Naive thymus-derived CD8-positive, alpha-beta T cell (primary cell): ENCODE measurements at regions not wholly inside any gene's neighbourhood (a gene's known extent, or its start where the extent isn't known, plus 50 kb on each side); places are given as distances from the start of the nearest gene placed in this dataset.

Source experiments
- ATAC-seq, 2 donors: fragments of 150-1000 bp; cut with Tn5 transposase in 1 of 2; sonication (Bioruptor Pico), chemical (Tn5 transposase) in 1 of 2; 1 replicate in 1 of 2; 2 replicates in 1 of 2; pipeline ENCODE4 v1.10.0; 2021; ENCODE audit warnings: mild to moderate bottlenecking in 2 of 2, moderate library complexity in 2 of 2
- POLR2A ChIA-PET: fragments of 350-600 bp; sonication (Branson Sonifier 250); formaldehyde crosslinking; loops from one replicate; lab custom pipeline; 2021; ENCODE audit warnings: antibody characterized with exemption; lab: Charles Lee
- DNase-seq, 10 donors: peaks; one replicate each; pipeline versions ENCODE4 v3.0.0 to v3.0.0-alpha.2; 2020 to 2022
- H3K27ac Mint-ChIP-seq, 10 donors: one replicate each; pipeline ENCODE4 v1.8.0; 2020 to 2022; ENCODE audit warnings: mild to moderate bottlenecking in 10 of 10, mixed read lengths in 10 of 10, moderate library complexity in 4 of 10, inconsistent platforms in 1 of 10
- H3K27me3 Mint-ChIP-seq, 5 donors: one replicate each; pipeline ENCODE4 v1.8.0; 2021 to 2022; ENCODE audit warnings: mixed read lengths in 5 of 5
- H3K36me3 Mint-ChIP-seq, 3 donors: one replicate each; pipeline ENCODE4 v1.8.0; 2020 to 2022; ENCODE audit warnings: mixed read lengths in 3 of 3, mild to moderate bottlenecking in 2 of 3, inconsistent platforms in 1 of 3
- H3K4me1 Mint-ChIP-seq, 4 donors: one replicate each; pipeline ENCODE4 v1.8.0; 2021 to 2022; ENCODE audit warnings: mixed read lengths in 4 of 4
- H3K4me3 Mint-ChIP-seq, 10 donors: one replicate each; pipeline ENCODE4 v1.8.0; 2020 to 2022; ENCODE audit warnings: mild to moderate bottlenecking in 10 of 10, mixed read lengths in 10 of 10, moderate library complexity in 6 of 10, inconsistent platforms in 1 of 10
- H3K9me3 Mint-ChIP-seq, 9 donors: one replicate each; pipeline ENCODE4 v1.8.0; 2020 to 2022; ENCODE audit warnings: mixed read lengths in 9 of 9, mild to moderate bottlenecking in 3 of 9, inconsistent platforms in 1 of 9, moderate library complexity in 1 of 9

- Mint-ChIP-seq H3K9me3 (peaks cover 0 to 16% (median 3%) of the 10 kb centered on the region in 9 donors), H3K4me1 (no peaks in the 10 kb centered on the region), H3K36me3 (no peaks in the 10 kb centered on the region), H3K4me3 (no peak overlapping the region), H3K27ac (no peak overlapping the region), H3K27me3 (no peaks in the 10 kb centered on the region)
- no peak for ATAC-seq
- POLR2A ChIA-PET: interaction anchor here (0.5 kb wide), 1 partner anchor 1664 kb away, joined by 3 read pairs; no protein-coding TSS in a partner anchor
- DNase-seq: no peak
Observed at GRCh38 chr3:65226287-65226686, 538.5 kb upstream of the ADAMTS9 start.

GRCh38 chr3:65210026-65210814 is 522.4 kb upstream of the ADAMTS9 start:
- POLR2A ChIA-PET: no interaction called here
- ATAC-seq: no peak
- H3K36me3 Mint-ChIP-seq: peaks cover 0 to 5% (median 0%) of the 10 kb centered on the region in 3 donors

GRCh38 chr3:65202395-65202794 is 514.6 kb upstream of the ADAMTS9 start:
- H3K27me3 Mint-ChIP-seq: no peaks in the 10 kb centered on the region
- no peak for DNase-seq
- H3K4me1 Mint-ChIP-seq: peaks cover 0 to 1% (median 0%) of the 10 kb centered on the region in 4 donors
- POLR2A ChIA-PET: no interaction called here
- H3K27ac Mint-ChIP-seq: no peak overlapping the region
- no peaks in the 10 kb centered on the region for H3K36me3 Mint-ChIP-seq
- H3K9me3 Mint-ChIP-seq: peaks cover 0 to 17% (median 3%) of the 10 kb centered on the region in 9 donors
- ATAC-seq: no peak
- no peak overlapping the region for H3K4me3 Mint-ChIP-seq

More at GRCh38 chr3:65210026-65210814, 522.4 kb upstream of the ADAMTS9 start:
- Mint-ChIP-seq H3K4me3 (no peak overlapping the region), H3K27ac (no peak overlapping the region), H3K27me3 (peaks cover 0 to 3% (median 0%) of the 10 kb centered on the region in 5 donors), H3K4me1 (no peaks in the 10 kb centered on the region), H3K9me3 (peaks cover 0 to 27% (median 14%) of the 10 kb centered on the region in 9 donors)
- no peak for DNase-seq

- DNase-seq (no peak), ATAC-seq (no peak)
- H3K4me3 Mint-ChIP-seq: no peak overlapping the region
- H3K27me3 Mint-ChIP-seq: no peaks in the 10 kb centered on the region
- no peak overlapping the region for H3K27ac Mint-ChIP-seq
- H3K36me3 Mint-ChIP-seq: no peaks in the 10 kb centered on the region
- peaks cover 0 to 17% (median 3%) of the 10 kb centered on the region in 9 donors for H3K9me3 Mint-ChIP-seq
- POLR2A ChIA-PET: no interaction called here
- H3K4me1 Mint-ChIP-seq: peaks cover 0 to 1% (median 0%) of the 10 kb centered on the region in 4 donors
Observed at GRCh38 chr3:65201926-65202325, 514.1 kb upstream of the ADAMTS9 start.

- POLR2A ChIA-PET: no interaction called here
- Mint-ChIP-seq H3K9me3 (peaks cover 0 to 15% (median 3%) of the 10 kb centered on the region in 9 donors), H3K36me3 (no peaks in the 10 kb centered on the region), H3K27ac (no peak overlapping the region), H3K4me1 (peaks cover 0 to 1% (median 0%) of the 10 kb centered on the region in 4 donors), H3K4me3 (no peak overlapping the region), H3K27me3 (no peaks in the 10 kb centered on the region)
- DNase-seq (no peak), ATAC-seq (no peak)
Observed at GRCh38 chr3:65200310-65200970, 512.6 kb upstream of the ADAMTS9 start.

- no peak overlapping the region for H3K4me3 Mint-ChIP-seq
- no peak for ATAC-seq
- POLR2A ChIA-PET: no interaction called here
Observed at GRCh38 chr3:65196663-65197062, 508.9 kb upstream of the ADAMTS9 start.

GRCh38 chr3:65195211-65196006 is 507.6 kb upstream of the ADAMTS9 start:
- no peaks in the 10 kb centered on the region for H3K4me1 Mint-ChIP-seq
- H3K36me3 Mint-ChIP-seq: no peaks in the 10 kb centered on the region
- POLR2A ChIA-PET: no interaction called here
- peaks cover 0 to 2% (median 0%) of the 10 kb centered on the region in 5 donors for H3K27me3 Mint-ChIP-seq
- peaks cover 0 to 24% (median 4%) of the 10 kb centered on the region in 9 donors for H3K9me3 Mint-ChIP-seq
- ATAC-seq (no peak), DNase-seq (no peak)
- H3K4me3 Mint-ChIP-seq: no peak overlapping the region
- H3K27ac Mint-ChIP-seq: no peak overlapping the region

More at GRCh38 chr3:65196663-65197062, 508.9 kb upstream of the ADAMTS9 start:
- H3K36me3 Mint-ChIP-seq: no peaks in the 10 kb centered on the region
- no peak overlapping the region for H3K27ac Mint-ChIP-seq
- H3K27me3 Mint-ChIP-seq: peaks cover 0 to 2% (median 0%) of the 10 kb centered on the region in 5 donors
- peaks cover 0 to 1% (median 0%) of the 10 kb centered on the region in 4 donors for H3K4me1 Mint-ChIP-seq
- peaks cover 0 to 21% (median 4%) of the 10 kb centered on the region in 9 donors for H3K9me3 Mint-ChIP-seq
- no peak for DNase-seq

- peaks cover 0 to 2% (median 0%) of the 10 kb centered on the region in 5 donors for H3K27me3 Mint-ChIP-seq
- DNase-seq (no peak), ATAC-seq (no peak)
- H3K36me3 Mint-ChIP-seq: no peaks in the 10 kb centered on the region
- POLR2A ChIA-PET: no interaction called here
- no peak overlapping the region for H3K27ac Mint-ChIP-seq
- no peaks in the 10 kb centered on the region for H3K4me1 Mint-ChIP-seq
- peaks cover 0 to 26% (median 4%) of the 10 kb centered on the region in 9 donors for H3K9me3 Mint-ChIP-seq
- H3K4me3 Mint-ChIP-seq: no peak overlapping the region
Observed at GRCh38 chr3:65194744-65195143, 506.9 kb upstream of the ADAMTS9 start.

- Mint-ChIP-seq H3K4me3 (no peak overlapping the region), H3K4me1 (no peaks in the 10 kb centered on the region), H3K27me3 (peaks cover 0 to 2% (median 0%) of the 10 kb centered on the region in 5 donors), H3K36me3 (no peaks in the 10 kb centered on the region), H3K27ac (no peak overlapping the region), H3K9me3 (peaks cover 0 to 26% (median 5%) of the 10 kb centered on the region in 9 donors)
- ATAC-seq: no peak
- DNase-seq: no peak
- POLR2A ChIA-PET: no interaction called here
Observed at GRCh38 chr3:65194047-65194714, 506.4 kb upstream of the ADAMTS9 start.

- Mint-ChIP-seq H3K4me1 (no peaks in the 10 kb centered on the region), H3K4me3 (no peak overlapping the region), H3K9me3 (peaks cover 0 to 26% (median 5%) of the 10 kb centered on the region in 9 donors), H3K27me3 (peaks cover 0 to 2% (median 0%) of the 10 kb centered on the region in 5 donors), H3K36me3 (peaks cover 0 to under 1% (median 0%) of the 10 kb centered on the region in 3 donors), H3K27ac (no peak overlapping the region)
- POLR2A ChIA-PET: no interaction called here
- no peak for DNase-seq
- no peak for ATAC-seq
Observed at GRCh38 chr3:65193531-65193930, 505.7 kb upstream of the ADAMTS9 start.

GRCh38 chr3:65190111-65190510 is 502.3 kb upstream of the ADAMTS9 start:
- Mint-ChIP-seq H3K4me3 (no peak overlapping the region), H3K27me3 (peaks cover 0 to 3% (median 0%) of the 10 kb centered on the region in 5 donors), H3K9me3 (peaks cover 0 to 34% (median 15%) of the 10 kb centered on the region in 9 donors), H3K36me3 (peaks cover 0 to 7% (median 0%) of the 10 kb centered on the region in 3 donors), H3K27ac (no peak overlapping the region), H3K4me1 (no peaks in the 10 kb centered on the region)
- ATAC-seq (no peak), DNase-seq (no peak)
- POLR2A ChIA-PET: no interaction called here

- no peak for ATAC-seq
- no peak overlapping the region for H3K27ac Mint-ChIP-seq
- H3K4me1 Mint-ChIP-seq: no peaks in the 10 kb centered on the region
- H3K9me3 Mint-ChIP-seq: peaks cover 2 to 30% (median 15%) of the 10 kb centered on the region in 9 donors
- no peak for DNase-seq
- POLR2A ChIA-PET: no interaction called here
- H3K4me3 Mint-ChIP-seq: no peak overlapping the region
- peaks cover 0 to 7% (median 0%) of the 10 kb centered on the region in 3 donors for H3K36me3 Mint-ChIP-seq
- H3K27me3 Mint-ChIP-seq: peaks cover 0 to 3% (median 0%) of the 10 kb centered on the region in 5 donors
Observed at GRCh38 chr3:65186268-65186667, 498.5 kb upstream of the ADAMTS9 start.
